Lower leg skin (tissue), 3 donors: ENCODE measurements at regions not wholly inside any gene's neighbourhood (a gene's known extent, or its start where the extent isn't known, plus 50 kb on each side); places are given as distances from the start of the nearest gene placed in this dataset.

Source experiments
- CTCF ChIP-seq, 3 donors: fragments of 450-650 bp; IDR thresholded peaks; one replicate each; pipeline ENCODE4 v1.5.1; 2016; ENCODE audit warnings: antibody characterized with exemption in 3 of 3, mild to moderate bottlenecking in 3 of 3, moderate library complexity in 2 of 3
- POLR2A ChIP-seq, 2 donors: fragments of 450-650 bp; IDR thresholded peaks; one replicate each; pipeline ENCODE4 v1.6.1; 2016 to 2017; ENCODE audit warnings: antibody characterized with exemption in 2 of 2, mild to moderate bottlenecking in 1 of 2, moderate library complexity in 1 of 2

GRCh38 chr2:62309465-62310091 lies 113.7 kb downstream of the B3GNT2 start:
- TF ChIP-seq CTCF (IDR thresholded peaks at IDR 0.05) (no peak), POLR2A (IDR thresholded peaks at IDR 0.05) (no peak)
